ENCODE measurements at regions not wholly inside any gene's neighbourhood (a gene's known extent, or its start where the extent isn't known, plus 50 kb on each side); places are given as distances from the start of the nearest gene placed in this dataset.

GRCh38 chr9:515665-516064, 301.0 kb downstream of the DOCK8 start:
- Histone ChIP-seq H3K9me3 (ENCODE audit: low read length) (no peaks in the 10 kb centered on the region), H3K4me3 (ENCODE audit: low read length) (no peak overlapping the region), H3K9me2 (replicated peaks; ENCODE audit: low read length) (no peaks in the 10 kb centered on the region), H2AFZ (ENCODE audit: low read length) (no peak overlapping the region), H3K4me2 (ENCODE audit: low read length) (no peak overlapping the region), H3K79me2 (ENCODE audit: low read length) (peaks cover 88% of the 10 kb centered on the region), H3K27me3 (ENCODE audit: low read length) (no peaks in the 10 kb centered on the region), H4K20me1 (ENCODE audit: low read length) (peaks cover 7% of the 10 kb centered on the region; the same call in 1 of the 2 replicates), H3K36me3 (ENCODE audit: low read depth, low read length) (no peaks in the 10 kb centered on the region), H3K9ac (ENCODE audit: low read length) (no peak overlapping the region), H3K27ac (ENCODE audit: low read length) (no peak overlapping the region), H3K4me1 (ENCODE audit: insufficient read depth, low read length) (peaks cover 11% of the 10 kb centered on the region), H3F3A (ENCODE audit: low read length, unreplicated experiment) (no peaks in the 10 kb centered on the region)
- ChIA-PET POLR2A (ENCODE audit: unreplicated experiment) (no interaction called here), CTCF (no interaction called here)
- TF ChIP-seq EZH2phosphoT487 (IDR thresholded peaks at IDR 0.05; ENCODE audit: borderline replicate concordance, low read length) (no peak), CTCF (conservative IDR thresholded peaks at IDR 0.05; ENCODE audit: low read depth, low read length) (no peak), EZH2 (IDR thresholded peaks at IDR 0.05; ENCODE audit: low read length, unreplicated experiment) (no peak)
- ATAC-seq: no peak
- no peak for DNase-seq
- intact Hi-C loops (cut with micrococcal nuclease): no loop called here
- BruUV-seq (replicated peaks): no TSS peak

GRCh38 chr9:517993-518392, 303.3 kb downstream of the DOCK8 start:
- no peak for TF ChIP-seq EZH2 (IDR thresholded peaks at IDR 0.05; ENCODE audit: low read length, unreplicated experiment)
- TF ChIP-seq EZH2phosphoT487 (IDR thresholded peaks at IDR 0.05; ENCODE audit: borderline replicate concordance, low read length): no peak
- TF ChIP-seq CTCF (conservative IDR thresholded peaks at IDR 0.05; ENCODE audit: low read depth, low read length): no peak
- POLR2A ChIA-PET (ENCODE audit: unreplicated experiment): no interaction called here
- Histone ChIP-seq H3K36me3 (ENCODE audit: low read depth, low read length) (no peaks in the 10 kb centered on the region), H3K79me2 (ENCODE audit: low read length) (peaks cover 87% of the 10 kb centered on the region), H3K4me1 (ENCODE audit: insufficient read depth, low read length) (peaks cover 11% of the 10 kb centered on the region), H3K9ac (ENCODE audit: low read length) (no peak overlapping the region), H3K27me3 (ENCODE audit: low read length) (no peaks in the 10 kb centered on the region), H2AFZ (ENCODE audit: low read length) (no peak overlapping the region), H3K9me3 (ENCODE audit: low read length) (no peaks in the 10 kb centered on the region), H3F3A (ENCODE audit: low read length, unreplicated experiment) (no peaks in the 10 kb centered on the region), H4K20me1 (ENCODE audit: low read length) (peaks cover 3% of the 10 kb centered on the region; the same call in 1 of the 2 replicates), H3K4me2 (ENCODE audit: low read length) (peak overlapping the region; percentile 5; the same call in 1 of the 2 replicates), H3K27ac (ENCODE audit: low read length) (no peak overlapping the region), H3K4me3 (ENCODE audit: low read length) (no peak overlapping the region), H3K9me2 (replicated peaks; ENCODE audit: low read length) (no peaks in the 10 kb centered on the region)
- no TSS peak for BruUV-seq (replicated peaks)
- ATAC-seq (peak; percentile 27; the same call in 1 of the 2 replicates), DNase-seq (peak; percentile 47)
- intact Hi-C loops (cut with micrococcal nuclease): no loop called here
- CTCF ChIA-PET: interaction anchor here (1.1 kb wide), 1 partner anchor 12 kb away, joined by 3 read pairs; no protein-coding TSS in a partner anchor

- H2AFZ ChIP-seq (ENCODE audit: low read length): no peak overlapping the region
- CTCF ChIA-PET: interaction anchor here (1.1 kb wide), 1 partner anchor 13 kb away, joined by 3 read pairs; no protein-coding TSS in a partner anchor
- peak; percentile 27; the same call in 1 of the 2 replicates for ATAC-seq
- H3F3A ChIP-seq (ENCODE audit: low read length, unreplicated experiment): no peaks in the 10 kb centered on the region
- H3K9me3 ChIP-seq (ENCODE audit: low read length): no peaks in the 10 kb centered on the region
- H4K20me1 ChIP-seq (ENCODE audit: low read length): peaks cover 3% of the 10 kb centered on the region; the same call in 1 of the 2 replicates
- TF ChIP-seq CTCF (conservative IDR thresholded peaks at IDR 0.05; ENCODE audit: low read depth, low read length): no peak
- TF ChIP-seq EZH2phosphoT487 (IDR thresholded peaks at IDR 0.05; ENCODE audit: borderline replicate concordance, low read length): no peak
- TF ChIP-seq EZH2 (IDR thresholded peaks at IDR 0.05; ENCODE audit: low read length, unreplicated experiment): no peak
- POLR2A ChIA-PET (ENCODE audit: unreplicated experiment): no interaction called here
- intact Hi-C loops (cut with micrococcal nuclease): no loop called here
- no peak for DNase-seq
- no peaks in the 10 kb centered on the region for H3K36me3 ChIP-seq (ENCODE audit: low read depth, low read length)
- no peaks in the 10 kb centered on the region for H3K27me3 ChIP-seq (ENCODE audit: low read length)
- H3K4me1 ChIP-seq (ENCODE audit: insufficient read depth, low read length): peaks cover 11% of the 10 kb centered on the region
- H3K4me2 ChIP-seq (ENCODE audit: low read length): peak overlapping the region; percentile 5; the same call in 1 of the 2 replicates
- H3K27ac ChIP-seq (ENCODE audit: low read length): no peak overlapping the region
- H3K9ac ChIP-seq (ENCODE audit: low read length): no peak overlapping the region
- no peaks in the 10 kb centered on the region for H3K9me2 ChIP-seq (replicated peaks; ENCODE audit: low read length)
- H3K79me2 ChIP-seq (ENCODE audit: low read length): peaks cover 88% of the 10 kb centered on the region
- H3K4me3 ChIP-seq (ENCODE audit: low read length): no peak overlapping the region
- BruUV-seq (replicated peaks): no TSS peak
These were observed 303.9 kb downstream of the DOCK8 start for GRCh38 chr9:518540-518939.
